A673 (cell line): ENCODE measurements at regions not wholly inside any gene's neighbourhood (a gene's known extent, or its start where the extent isn't known, plus 50 kb on each side); places are given as distances from the start of the nearest gene placed in this dataset.
"Not testable (repeated sequence)": the region's sequence is repeated elsewhere in the genome, so short reads cannot be mapped to it uniquely, and the experiment has no call there.

ENCODE experiments used
- BruUV-seq: library from RNA; stranded (reverse); fragments of 400-500 nt; replicated peaks from 2 replicates; lab custom pipeline; 2021; lab: Mats Ljungman, UMichigan
- CTCF ChIA-PET: fragments of 300-600 bp; sonication (Branson Sonifier 250); formaldehyde crosslinking; loops from one replicate; lab custom pipeline; 2022; ENCODE audit warnings: antibody characterized with exemption; lab: Charles Lee
- POLR2A ChIA-PET: fragments of 300-600 bp; sonication (Branson Sonifier 250); formaldehyde crosslinking; loops from one replicate; lab custom pipeline; 2022; ENCODE audit warnings: antibody characterized with exemption; ENCODE audit not compliant: low non-redundant PET; lab: Charles Lee
- DNase-seq: peaks from one replicate; pipeline ENCODE4 v3.0.0-alpha.2; 2015; ENCODE audit warnings: low spot score
- H3K27ac ChIP-seq: fragments of 200-600 bp; sonication (generic); 2 replicates; pipeline ENCODE4 v1.5.1; 2016; ENCODE audit warnings: mixed run types, low read depth, mild to moderate bottlenecking, mixed read lengths, antibody characterized with exemption, low read length; ENCODE audit not compliant: poor library complexity, severe bottlenecking
- H3K27me3 ChIP-seq: fragments of 200-600 bp; sonication (generic); replicated peaks from 2 replicates; pipeline ENCODE4 v1.6.1; 2017; ENCODE audit warnings: mixed run types, low read depth, mild to moderate bottlenecking, mixed read lengths, antibody characterized with exemption, low read length; ENCODE audit not compliant: insufficient read depth, poor library complexity
- H3K36me3 ChIP-seq: fragments of 200-600 bp; sonication (generic); 2 replicates; pipeline ENCODE4 v1.6.1; 2016; ENCODE audit warnings: mixed run types, mild to moderate bottlenecking, mixed read lengths, antibody characterized with exemption, low read length; ENCODE audit not compliant: insufficient read depth, poor library complexity, severe bottlenecking
- H3K4me1 ChIP-seq: fragments of 200-600 bp; sonication (generic); 2 replicates; pipeline ENCODE4 v1.6.1; 2017; ENCODE audit warnings: mixed run types, mild to moderate bottlenecking, mixed read lengths, antibody characterized with exemption, low read length; ENCODE audit not compliant: insufficient read depth, poor library complexity, severe bottlenecking
- H3K4me3 ChIP-seq: fragments of 200-600 bp; sonication (generic); 2 replicates; pipeline ENCODE4 v1.5.1; 2016; ENCODE audit warnings: low read depth, mixed run types, mild to moderate bottlenecking, mixed read lengths, low read length; ENCODE audit not compliant: poor library complexity, severe bottlenecking
- H3K9me3 ChIP-seq: fragments of 200-600 bp; sonication (generic); 2 replicates; pipeline ENCODE4 v1.6.1; 2016; ENCODE audit warnings: mixed run types, low read depth, mild to moderate bottlenecking, mixed read lengths, antibody characterized with exemption, low read length; ENCODE audit not compliant: poor library complexity, severe bottlenecking
- CTCF ChIP-seq: fragments of 300-800, 200-600 bp; sonication (generic); conservative IDR thresholded peaks from 2 replicates; pipeline ENCODE4 v1.5.1; 2017; ENCODE audit warnings: low read depth, mild to moderate bottlenecking, antibody characterized with exemption, low read length, moderate library complexity, mixed read lengths
- EZH2 ChIP-seq: fragments of 200-600 bp; sonication (generic); IDR thresholded peaks from 2 replicates; pipeline ENCODE4 v1.6.1; 2017; ENCODE audit warnings: borderline replicate concordance, low read depth, mild to moderate bottlenecking, mixed read lengths, antibody characterized with exemption, low read length; ENCODE audit not compliant: poor library complexity, severe bottlenecking
- intact Hi-C: fragments of 100-400 bp; cut with micrococcal nuclease; formaldehyde crosslinking; loops from one replicate; pipeline ENCODE4 v1.10.0; 2022; ENCODE audit not compliant: unreplicated experiment

- H3K4me3 ChIP-seq: no peak overlapping the region
- DNase-seq: no peak
- no TSS peak for BruUV-seq
- no peaks in the 10 kb centered on the region for H3K9me3 ChIP-seq
- peaks cover 39% of the 10 kb centered on the region for H3K4me1 ChIP-seq
- ChIA-PET CTCF (no interaction called here), POLR2A (no interaction called here)
- no peak for TF ChIP-seq EZH2
- no peaks in the 10 kb centered on the region for H3K36me3 ChIP-seq
- no peaks in the 10 kb centered on the region for H3K27me3 ChIP-seq
- intact Hi-C loops: no loop called here
- H3K27ac ChIP-seq: peak overlapping the region; percentile 47
Measured at GRCh38 chr1:170414989-170415709, 116.8 kb upstream of the GORAB start.

GRCh38 chr1:170415710-170416372 lies 116.1 kb upstream of the GORAB start:
- peak; percentile 83 for DNase-seq
- Histone ChIP-seq H3K9me3 (no peaks in the 10 kb centered on the region), H3K4me1 (peaks cover 39% of the 10 kb centered on the region), H3K27ac (peak overlapping the region; percentile 47), H3K4me3 (no peak overlapping the region), H3K27me3 (no peaks in the 10 kb centered on the region), H3K36me3 (no peaks in the 10 kb centered on the region)
- ChIA-PET CTCF (no interaction called here), POLR2A (no interaction called here)
- intact Hi-C loops: no loop called here
- TF ChIP-seq CTCF (no peak), EZH2 (no peak)
- BruUV-seq: no TSS peak

GRCh38 chr1:170424346-170424745 lies 107.6 kb upstream of the GORAB start:
- H3K9me3 ChIP-seq: no peaks in the 10 kb centered on the region
- H3K36me3 ChIP-seq: no peaks in the 10 kb centered on the region
- intact Hi-C loops: no loop called here
- no peaks in the 10 kb centered on the region for H3K4me1 ChIP-seq
- ChIA-PET CTCF (no interaction called here), POLR2A (no interaction called here)
- DNase-seq: no peak
- TF ChIP-seq EZH2 (no peak), CTCF (no peak)
- no TSS peak for BruUV-seq
- H3K27me3 ChIP-seq: no peaks in the 10 kb centered on the region
- H3K4me3 ChIP-seq: no peak overlapping the region
- no peak overlapping the region for H3K27ac ChIP-seq

- intact Hi-C loops: no loop called here
- Histone ChIP-seq H3K9me3 (no peaks in the 10 kb centered on the region), H3K27me3 (no peaks in the 10 kb centered on the region), H3K4me1 (no peaks in the 10 kb centered on the region), H3K27ac (no peak overlapping the region), H3K36me3 (no peaks in the 10 kb centered on the region), H3K4me3 (no peak overlapping the region)
- BruUV-seq: no TSS peak
- DNase-seq: no peak
- ChIA-PET CTCF (no interaction called here), POLR2A (no interaction called here)
- TF ChIP-seq EZH2 (no peak), CTCF (no peak)
Measured at GRCh38 chr1:170426596-170426995, 105.4 kb upstream of the GORAB start.

- H3K36me3 ChIP-seq, CTCF ChIA-PET, H3K27me3 ChIP-seq, DNase-seq, H3K4me1 ChIP-seq, intact Hi-C loops, BruUV-seq, H3K9me3 ChIP-seq, H3K4me3 ChIP-seq, H3K27ac ChIP-seq, POLR2A ChIA-PET: not testable (repeated sequence)
Measured at GRCh38 chr1:170427002-170427401, 105.0 kb upstream of the GORAB start.
